GM12878 (cell line): ENCODE measurements at regions not wholly inside any gene's neighbourhood (a gene's known extent, or its start where the extent isn't known, plus 50 kb on each side); places are given as distances from the start of the nearest gene placed in this dataset.

Experiments
- ATAC-seq: fragments of 200-7000 bp; cut with Tn5 transposase; 3 replicates; pipeline ENCODE4 v1.9.1; 2020; ENCODE audit warnings: mild to moderate bottlenecking, moderate library complexity
- BruUV-seq: library from RNA; stranded (reverse); fragments of 400-500 nt; replicated peaks from 2 replicates; lab custom pipeline; 2021; lab: Mats Ljungman, UMichigan
- CTCF ChIA-PET: fragments of 300-600 bp; sonication (Branson Sonifier 250); formaldehyde crosslinking; extraction: SDS; loops from one replicate; lab custom pipeline; 2021; ENCODE audit warnings: inconsistent platforms; lab: Yijun Ruan, JAX
- POLR2A ChIA-PET: fragments of 350-600 bp; formaldehyde crosslinking; extraction: SDS; loops from one replicate; lab custom pipeline; 2021; ENCODE audit warnings: inconsistent platforms; lab: Charles Lee
- RAD21 ChIA-PET: fragments of 300-600 bp; sonication (Branson Sonifier 250); formaldehyde crosslinking; loops from one replicate; lab custom pipeline; 2023; ENCODE audit warnings: antibody characterized with exemption; ENCODE audit not compliant: unreplicated experiment; lab: Charles Lee
- SMC1A ChIA-PET: fragments of 300-600 bp; sonication (Branson Sonifier 250); formaldehyde crosslinking; loops from one replicate; lab custom pipeline; 2023; ENCODE audit not compliant: unreplicated experiment, uncharacterized antibody; lab: Charles Lee
- DNase-seq: peaks from one replicate; pipeline ENCODE4 v3.0.0-alpha.2; 2011; ENCODE audit warnings: low read depth, low spot score
- FAIRE-seq: peaks from 3 replicates; lab custom pipeline; 2011; peaks lifted over from hg19 to GRCh38; lab: Jason Lieb, UNC
- H2AFZ ChIP-seq: 2 replicates; pipeline ENCODE4 v1.6.0; 2011; ENCODE audit warnings: low read depth, low read length, control low read depth; ENCODE audit not compliant: control insufficient read depth
- H3K27ac ChIP-seq: 2 replicates; pipeline ENCODE4 v1.5.1; 2011; ENCODE audit warnings: control low read depth; ENCODE audit not compliant: control insufficient read depth, insufficient read depth
- H3K27me3 ChIP-seq, 2 experiments: replicated peaks in 1 of 2; 2 replicates each; pipeline versions ENCODE4 v1.6.0 to v1.6.1; 2011; ENCODE audit warnings: low read length in 1 of 2; ENCODE audit not compliant: control insufficient read depth in 2 of 2, insufficient read depth in 2 of 2
- H3K36me3 ChIP-seq, 2 experiments: 2 replicates each; pipeline ENCODE4 v1.5.1; 2011; ENCODE audit warnings: low read length in 1 of 2; ENCODE audit not compliant: control insufficient read depth in 2 of 2, insufficient read depth in 2 of 2
- H3K4me1 ChIP-seq: 2 replicates; pipeline ENCODE4 v1.6.1; 2011; ENCODE audit warnings: mild to moderate bottlenecking, low read length, moderate library complexity, mixed read lengths; ENCODE audit not compliant: control insufficient read depth, insufficient read depth
- H3K4me2 ChIP-seq: 2 replicates; pipeline ENCODE4 v1.6.0; 2011; ENCODE audit warnings: control low read depth; ENCODE audit not compliant: control insufficient read depth, insufficient read depth
- H3K4me3 ChIP-seq: fragments of 200-600 bp; sonication (generic); 2 replicates; pipeline ENCODE4 v1.5.1; 2016
- H3K79me2 ChIP-seq: 2 replicates; pipeline ENCODE4 v1.6.0; 2011; ENCODE audit warnings: low read length; ENCODE audit not compliant: control insufficient read depth, insufficient read depth
- H3K9ac ChIP-seq: 2 replicates; pipeline ENCODE4 v1.8.0; 2011; ENCODE audit warnings: low read length, control low read depth, mixed read lengths; ENCODE audit not compliant: control insufficient read depth, insufficient read depth
- H3K9me3 ChIP-seq: replicated peaks from 3 replicates; pipeline ENCODE4 v1.5.1; 2011; ENCODE audit warnings: mild to moderate bottlenecking, low read length; ENCODE audit not compliant: control insufficient read depth, insufficient read depth
- H4K20me1 ChIP-seq: 2 replicates; pipeline ENCODE4 v1.6.0; 2011; ENCODE audit not compliant: control insufficient read depth, insufficient read depth
- ASH2L ChIP-seq: fragments of 300-600, 200-600 bp; sonication (generic); IDR thresholded peaks from 2 replicates; pipeline ENCODE4 v1.6.1; 2017; ENCODE audit warnings: low read depth, mild to moderate bottlenecking, borderline replicate concordance
- E4F1 ChIP-seq: fragments of 450-650 bp; IDR thresholded peaks from 2 replicates; pipeline ENCODE4 v1.6.1; 2018; ENCODE audit warnings: borderline replicate concordance, mild to moderate bottlenecking; ENCODE audit not compliant: partially characterized antibody
- EGR1 ChIP-seq, 2 experiments: IDR thresholded peaks; 1 replicate in 1 of 2; 2 replicates in 1 of 2; pipeline ENCODE4 v1.6.1; 2011 to 2012; ENCODE audit warnings: low read depth in 2 of 2, low read length in 2 of 2, borderline replicate concordance in 1 of 2, mild to moderate bottlenecking in 1 of 2, moderate library complexity in 1 of 2
- IRF4 ChIP-seq: IDR thresholded peaks from 2 replicates; pipeline ENCODE4 v1.6.1; 2011; ENCODE audit warnings: low read depth, low read length
- KDM1A ChIP-seq: fragments of 200-600 bp; sonication (generic); IDR thresholded peaks from 2 replicates; pipeline ENCODE4 v1.6.1; 2016; ENCODE audit warnings: borderline replicate concordance
- MEF2A ChIP-seq: IDR thresholded peaks from 2 replicates; pipeline ENCODE4 v1.6.1; 2011; ENCODE audit warnings: low read depth, mild to moderate bottlenecking, low read length, moderate library complexity; ENCODE audit not compliant: insufficient read depth
- MTA2 ChIP-seq: fragments of 450-650 bp; IDR thresholded peaks from 2 replicates; pipeline ENCODE4 v1.6.1; 2016; ENCODE audit warnings: low read depth, mild to moderate bottlenecking, moderate library complexity
- SP1 ChIP-seq: IDR thresholded peaks from one replicate; pipeline ENCODE4 v1.6.1; 2011; ENCODE audit warnings: low read depth, low read length
- YBX1 ChIP-seq: fragments of 450-650 bp; IDR thresholded peaks from 2 replicates; pipeline ENCODE4 v1.6.1; 2016; ENCODE audit warnings: antibody characterized with exemption
- WGBS: methylation state at CpG from one replicate; pipeline ENCODE4 v1.1.6; 2016; ENCODE audit warnings: low lambda C conversion rate; ENCODE audit not compliant: insufficient replicate concordance, insufficient coverage; ENCODE audit errors: missing lambda C conversion rate; 5-methylcytosine and 5-hydroxymethylcytosine counted together
- in situ Hi-C: fragments of 300-500 bp; cut with MboI; formaldehyde crosslinking; loops from 9 replicates; pipeline ENCODE4 v1.14.3; 2018; ENCODE audit warnings: mixed read lengths
- intact Hi-C: fragments of 100-400 bp; cut with micrococcal nuclease; formaldehyde crosslinking; loops from one replicate; pipeline ENCODE4 v1.14.2; 2022; ENCODE audit not compliant: unreplicated experiment
- TF ChIP-seq, protein P1 (sequence below): fragments of 450-650 bp; IDR thresholded peaks from 2 replicates; pipeline ENCODE4 v1.6.1; 2014; ENCODE audit warnings: mild to moderate bottlenecking
- TF ChIP-seq, protein P2 (sequence below): IDR thresholded peaks from 2 replicates; pipeline ENCODE4 v1.6.1; 2011; ENCODE audit warnings: low read depth, mild to moderate bottlenecking, low read length, moderate library complexity, borderline replicate concordance; ENCODE audit errors: extremely low read depth

GRCh38 chr7:153887749-153888569 lies 164.2 kb upstream of the DPP6 start:
- intact Hi-C loops, result no loop called here
- no peak for FAIRE-seq
- ChIA-PET POLR2A (no interaction called here), SMC1A (no interaction called here), CTCF (no interaction called here), RAD21 (no interaction called here)
- Histone ChIP-seq H2AFZ (no peak overlapping the region), H3K36me3 (no peaks in the 10 kb centered on the region), H3K9me3 (no peaks in the 10 kb centered on the region; the same call in 2 of the 3 replicates), H3K4me2 (no peak overlapping the region), H3K4me1 (no peaks in the 10 kb centered on the region), H3K79me2 (no peaks in the 10 kb centered on the region), H3K27me3 (no peaks in the 10 kb centered on the region), H4K20me1 (no peaks in the 10 kb centered on the region), H3K4me3 (no peak overlapping the region), H3K9ac (no peak overlapping the region), H3K27ac (no peak overlapping the region)
- BruUV-seq, result no TSS peak
- 74% methylated on average over 50 of the region's 82 CpGs for WGBS
- in situ Hi-C loops, result no loop called here
- no peak for DNase-seq
- TF ChIP-seq KDM1A, result no peak
- ATAC-seq, result no peak

DNA sequence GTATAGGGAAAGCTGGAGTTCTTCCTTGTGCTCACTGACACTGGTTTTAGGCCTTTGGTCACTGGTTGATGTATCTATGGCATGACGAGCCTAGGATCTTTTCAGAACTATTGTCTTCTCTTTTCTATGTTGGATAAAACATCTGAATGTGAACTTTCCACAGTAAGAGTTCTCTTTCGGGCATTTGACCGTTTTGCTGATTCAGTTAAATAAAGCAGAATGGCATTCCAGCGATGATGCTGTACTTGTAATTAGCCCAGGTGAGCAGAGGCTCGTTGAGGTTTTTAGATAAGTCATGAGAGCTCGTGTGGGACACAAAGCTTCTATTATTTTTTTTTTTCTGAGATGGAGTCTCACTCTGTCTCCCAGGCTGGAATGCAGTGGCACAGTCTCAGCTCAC lies 160.2 kb upstream of the DPP6 start:
- WGBS, result 11% methylated on average over 6 of the region's 6 CpGs
- TF ChIP-seq ASH2L (no peak), MTA2 (no peak), SP1 (no peak), IRF4 (no peak), YBX1 (no peak), E4F1 (no peak), EGR1 (IDR thresholded peaks at IDR 0.05; ENCODE audit: borderline replicate concordance in 1 of 2, low read depth in 2 of 2, low read length in 2 of 2) (no peak), MEF2A (no peak)
- TF ChIP-seq, protein P1, sequence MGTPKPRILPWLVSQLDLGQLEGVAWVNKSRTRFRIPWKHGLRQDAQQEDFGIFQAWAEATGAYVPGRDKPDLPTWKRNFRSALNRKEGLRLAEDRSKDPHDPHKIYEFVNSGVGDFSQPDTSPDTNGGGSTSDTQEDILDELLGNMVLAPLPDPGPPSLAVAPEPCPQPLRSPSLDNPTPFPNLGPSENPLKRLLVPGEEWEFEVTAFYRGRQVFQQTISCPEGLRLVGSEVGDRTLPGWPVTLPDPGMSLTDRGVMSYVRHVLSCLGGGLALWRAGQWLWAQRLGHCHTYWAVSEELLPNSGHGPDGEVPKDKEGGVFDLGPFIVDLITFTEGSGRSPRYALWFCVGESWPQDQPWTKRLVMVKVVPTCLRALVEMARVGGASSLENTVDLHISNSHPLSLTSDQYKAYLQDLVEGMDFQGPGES, result no peak
- TF ChIP-seq, protein P2, sequence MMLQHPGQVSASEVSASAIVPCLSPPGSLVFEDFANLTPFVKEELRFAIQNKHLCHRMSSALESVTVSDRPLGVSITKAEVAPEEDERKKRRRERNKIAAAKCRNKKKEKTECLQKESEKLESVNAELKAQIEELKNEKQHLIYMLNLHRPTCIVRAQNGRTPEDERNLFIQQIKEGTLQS, result no peak

More for the DNA sequence above, 160.2 kb upstream of the DPP6 start:
- Histone ChIP-seq H3K79me2 (no peaks in the 10 kb centered on the region), H3K9ac (no peak overlapping the region), H3K27me3 (no peaks in the 10 kb centered on the region), H2AFZ (no peak overlapping the region), H3K4me3 (no peak overlapping the region), H3K4me1 (no peaks in the 10 kb centered on the region), H3K36me3 (no peaks in the 10 kb centered on the region), H4K20me1 (no peaks in the 10 kb centered on the region), H3K27ac (no peak overlapping the region), H3K4me2 (no peak overlapping the region), H3K9me3 (no peaks in the 10 kb centered on the region; the same call in 1 of the 3 replicates)
- POLR2A ChIA-PET, result no interaction called here
- CTCF ChIA-PET, result no interaction called here
- RAD21 ChIA-PET, result no interaction called here
- SMC1A ChIA-PET, result no interaction called here
- in situ Hi-C loops, result no loop called here
- DNase-seq, result no peak
- ATAC-seq, result no peak
- no peak for FAIRE-seq
- intact Hi-C loops, result no loop called here
- no TSS peak for BruUV-seq
